ENCODE measurements at regions not wholly inside any gene's neighbourhood (a gene's known extent, or its start where the extent isn't known, plus 50 kb on each side); places are given as distances from the start of the nearest gene placed in this dataset.

- DNase-seq = no peak
These were observed 1695.2 kb downstream of the STIM2 start for GRCh38 chr4:28555866-28556265.

DNA sequence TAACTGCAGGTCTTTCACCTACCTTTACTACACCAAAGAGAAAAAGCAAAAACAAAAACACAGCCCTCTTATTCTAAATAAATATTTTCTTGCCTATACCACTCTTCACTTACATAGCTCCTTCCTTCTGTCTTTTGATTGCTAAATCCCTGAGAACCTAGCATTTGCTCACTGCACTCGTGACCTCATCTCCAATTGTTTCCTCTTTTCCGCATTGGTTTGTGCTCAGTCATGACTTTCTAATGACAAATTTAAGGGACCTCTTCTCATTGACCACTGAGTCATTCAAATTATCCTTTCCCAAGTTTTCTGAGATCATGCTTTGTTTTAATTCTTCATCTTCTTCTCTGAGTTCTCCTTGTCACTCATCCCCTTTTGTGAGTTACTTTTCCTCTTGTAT is 1697.1 kb downstream of the STIM2 start:
- DNase-seq = no peak

DNA sequence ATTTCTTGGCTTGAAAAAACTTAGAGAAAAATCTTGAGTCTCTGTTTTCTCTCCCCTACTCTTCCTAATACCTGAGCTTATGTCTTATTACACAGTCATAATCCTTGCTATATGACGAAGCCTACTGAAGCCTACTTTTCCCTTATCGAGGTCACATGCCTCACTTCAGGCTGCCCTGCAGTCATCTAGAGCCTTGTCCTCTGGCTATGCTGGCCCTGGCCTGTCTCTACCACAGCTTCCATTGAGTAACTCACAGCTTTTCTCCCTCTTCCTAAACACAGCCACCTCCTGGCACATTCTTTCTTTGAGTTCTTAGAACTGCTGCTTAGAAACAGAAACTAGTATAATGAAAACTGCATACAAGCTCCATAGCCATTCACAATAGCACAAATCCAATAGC is 1698.3 kb downstream of the STIM2 start:
- no peak for DNase-seq

- DNase-seq = no peak
These were observed 1702.3 kb downstream of the STIM2 start for GRCh38 chr4:28562913-28563312.

DNA sequence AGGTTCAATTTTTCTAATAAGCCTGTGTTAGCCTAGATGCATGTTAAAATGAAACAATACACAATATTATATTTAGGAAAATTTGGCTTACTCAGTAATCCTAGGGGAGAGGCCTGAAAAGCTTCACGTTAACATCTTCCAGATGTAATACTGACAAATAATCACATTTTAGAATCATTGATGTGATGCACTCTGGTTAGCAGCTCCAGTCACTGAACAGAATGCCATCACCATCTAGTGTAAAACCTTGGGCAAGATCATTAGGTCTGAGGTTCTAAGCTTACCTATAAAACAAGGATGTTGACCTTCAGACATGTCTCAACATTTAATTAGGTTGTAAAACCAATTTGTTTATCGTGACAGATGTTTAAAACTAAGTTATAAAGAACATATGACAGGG is 1704.8 kb downstream of the STIM2 start:
- no peak for DNase-seq

- DNase-seq = no peak
These were observed 1740.3 kb downstream of the STIM2 start for GRCh38 chr4:28600958-28601357.

GRCh38 chr4:28621591-28621990 is 1761.0 kb downstream of the STIM2 start:
- no peak for DNase-seq

DNA sequence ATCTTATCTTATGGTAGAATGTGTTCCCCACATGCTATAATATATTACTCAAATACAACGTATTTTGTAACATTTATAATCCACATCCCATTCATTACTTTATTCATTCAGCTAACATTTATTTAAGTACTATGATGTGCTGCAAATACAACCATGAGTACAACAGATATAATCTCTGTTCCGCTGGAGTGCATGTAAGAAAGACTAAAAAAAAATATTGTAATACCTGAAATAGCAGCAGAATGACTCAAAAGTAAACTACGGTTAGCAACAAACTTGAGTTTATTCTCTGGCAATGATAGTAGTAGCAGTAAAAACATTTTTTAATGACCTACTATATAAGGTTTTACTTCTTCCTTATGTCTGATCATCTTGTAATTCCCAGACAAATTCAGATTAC is 1776.3 kb downstream of the STIM2 start:
- DNase-seq = no peak

DNA sequence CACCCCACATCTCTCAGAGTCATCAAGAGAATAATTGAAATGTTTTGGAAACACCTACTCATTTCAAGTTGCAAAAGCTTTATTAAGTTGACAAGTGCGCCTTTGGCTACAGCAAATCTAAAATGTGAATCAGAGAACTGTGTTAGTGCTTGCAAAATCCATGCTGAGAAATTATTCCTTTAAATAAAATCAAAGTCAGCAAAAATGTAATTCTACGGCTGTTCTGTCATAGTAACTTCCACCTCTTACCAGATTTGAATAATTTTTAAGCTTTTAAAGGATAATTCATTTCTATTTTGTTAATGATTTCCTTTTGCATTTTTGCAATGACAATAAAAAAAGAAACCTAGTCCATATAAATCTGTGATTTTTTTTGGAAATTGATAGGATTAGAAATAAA is 1779.1 kb downstream of the STIM2 start:
- DNase-seq = no peak

DNA sequence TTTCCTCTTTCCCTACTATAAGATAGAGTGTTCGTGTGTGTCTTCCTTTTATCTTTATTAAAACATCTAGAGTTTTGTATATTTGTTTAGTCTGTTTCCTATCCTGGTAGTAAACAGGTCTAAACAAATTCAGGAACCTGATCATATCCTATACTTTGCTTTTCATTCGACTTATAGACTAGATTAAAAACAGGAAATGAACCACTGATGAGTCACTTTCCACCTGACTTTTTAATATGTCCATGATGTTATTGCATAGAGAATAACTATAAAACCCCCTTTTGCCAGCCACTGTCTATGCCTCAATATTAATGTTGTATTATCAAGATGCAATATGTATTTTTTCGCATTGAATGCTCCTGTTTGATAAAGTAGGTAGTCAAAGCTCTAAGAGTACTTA is 1794.0 kb downstream of the STIM2 start:
- DNase-seq = no peak

GRCh38 chr4:28665306-28665705 is 1804.7 kb downstream of the STIM2 start:
- no peak for DNase-seq

- no peak for DNase-seq
These were observed 1814.9 kb downstream of the STIM2 start for GRCh38 chr4:28675582-28675981.

DNA sequence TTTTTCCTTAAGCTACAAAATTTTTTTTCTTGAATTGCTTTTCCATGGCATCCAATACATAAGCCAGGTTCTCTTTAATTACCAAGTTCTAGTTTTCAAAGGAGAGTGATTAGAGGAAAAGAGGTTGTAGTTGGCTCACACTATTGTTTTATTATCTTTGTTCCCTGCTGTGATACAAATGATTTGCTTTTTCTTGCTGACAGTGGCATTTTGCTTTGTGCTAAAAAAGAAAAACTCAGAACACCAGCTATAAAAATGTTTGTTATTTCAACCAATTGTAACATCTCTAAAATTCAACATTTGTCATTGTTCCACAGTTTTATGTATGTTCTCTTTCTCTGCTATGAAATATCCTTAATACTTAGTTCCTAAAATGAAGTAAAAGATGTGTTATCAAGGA is 1817.2 kb downstream of the STIM2 start:
- DNase-seq = no peak

- DNase-seq = no peak
These were observed 1822.2 kb downstream of the STIM2 start for GRCh38 chr4:28682847-28683246.

DNA sequence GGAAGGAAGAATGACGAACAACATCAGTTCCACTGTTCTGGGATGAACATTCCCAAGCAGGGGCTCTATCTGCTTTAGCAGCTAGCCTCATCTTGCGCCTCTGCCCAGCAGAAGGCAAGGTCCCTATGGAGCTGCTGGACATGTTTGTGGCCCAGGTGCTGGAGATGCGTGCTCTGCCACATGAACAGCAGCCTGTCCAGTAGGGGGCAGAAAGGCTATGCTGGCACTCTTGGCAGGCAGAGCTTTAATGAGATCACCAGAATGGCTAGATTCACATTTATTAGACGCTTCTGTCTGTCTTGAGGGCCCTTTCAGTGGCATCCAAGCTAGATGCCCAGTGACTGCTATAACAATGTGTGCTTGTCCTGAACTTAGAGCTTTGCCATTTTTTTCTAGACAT is 1826.0 kb downstream of the STIM2 start:
- DNase-seq = peak; percentile 11

- no peak for DNase-seq
These were observed 1830.2 kb downstream of the STIM2 start for GRCh38 chr4:28690890-28691289.

DNA sequence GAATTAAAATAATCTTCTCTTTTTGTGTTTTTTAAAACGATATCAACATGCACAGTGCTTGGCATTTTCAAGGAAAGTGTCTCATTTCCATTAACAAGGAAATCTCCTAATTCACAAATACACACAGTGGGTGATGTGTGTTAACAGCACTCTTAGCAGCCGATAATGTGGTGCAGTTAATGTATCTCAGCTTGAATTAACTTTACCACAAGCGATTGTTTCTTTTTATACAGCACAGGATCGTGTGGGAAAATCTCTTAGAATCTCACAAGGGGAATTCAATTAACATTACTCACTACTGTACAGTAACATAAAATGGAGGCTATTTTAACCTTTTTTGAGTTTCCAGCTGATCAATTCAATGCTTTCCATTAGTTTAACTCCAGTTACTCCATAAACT is 1841.9 kb downstream of the STIM2 start:
- DNase-seq = no peak

GRCh38 chr4:28709891-28710290 is 1849.2 kb downstream of the STIM2 start:
- DNase-seq = no peak

GRCh38 chr4:28723371-28723770 is 1862.7 kb downstream of the STIM2 start:
- DNase-seq = no peak

GRCh38 chr4:28724239-28724638 is 1863.6 kb downstream of the STIM2 start:
- no peak for DNase-seq

DNA sequence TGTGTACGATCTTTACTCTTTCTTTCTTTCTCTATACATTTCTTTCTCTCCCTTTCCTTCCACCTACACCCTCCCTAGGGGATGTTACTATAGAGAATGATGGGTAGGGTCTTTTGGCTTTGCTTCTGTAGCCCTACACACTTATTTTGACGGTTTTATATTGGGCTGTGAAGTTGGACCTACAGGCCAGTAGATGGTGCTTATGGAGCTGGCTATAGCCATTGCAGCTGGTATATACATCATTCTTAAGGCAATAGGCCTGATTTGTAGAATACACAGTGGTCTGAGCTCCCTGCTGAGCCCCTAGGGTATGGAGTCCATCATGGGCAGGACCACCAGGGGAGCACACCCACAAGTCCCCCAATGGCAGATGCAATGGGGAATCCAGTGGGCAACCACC is 1869.7 kb downstream of the STIM2 start:
- no peak for DNase-seq

DNA sequence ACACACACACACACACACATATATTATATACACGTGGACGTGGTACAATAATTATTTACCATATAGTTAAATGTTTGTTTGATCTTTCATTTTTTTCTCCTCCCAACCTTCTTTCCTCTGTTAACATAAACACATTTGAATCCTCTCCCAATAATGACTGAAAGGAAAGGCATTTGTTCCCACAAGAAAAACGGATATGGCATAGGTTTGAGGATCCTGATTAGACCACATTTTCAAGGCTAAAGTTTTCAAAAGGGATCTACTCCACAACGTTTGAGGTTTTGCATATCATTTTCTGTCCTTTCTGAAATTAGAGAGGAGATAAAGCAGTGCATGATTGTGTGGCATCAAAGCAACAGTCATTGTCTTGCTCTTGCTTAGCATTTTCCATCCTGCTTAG is 1883.4 kb downstream of the STIM2 start:
- no peak for DNase-seq

- no peak for DNase-seq
These were observed 1893.7 kb downstream of the STIM2 start for GRCh38 chr4:28754376-28754775.

GRCh38 chr4:28755081-28755480 is 1894.4 kb downstream of the STIM2 start:
- DNase-seq = no peak

GRCh38 chr4:28759064-28759463 is 1898.4 kb downstream of the STIM2 start:
- no peak for DNase-seq

- no peak for DNase-seq
These were observed 1899.4 kb downstream of the STIM2 start for GRCh38 chr4:28760003-28760402.
